HG02973 (cell line): ENCODE measurements at regions not wholly inside any gene's neighbourhood (a gene's known extent, or its start where the extent isn't known, plus 50 kb on each side); places are given as distances from the start of the nearest gene placed in this dataset.
"Not testable (repeated sequence)": the region's sequence is repeated elsewhere in the genome, so short reads cannot be mapped to it uniquely, and the experiment has no call there.

Experiments used
- ATAC-seq: cut with Tn5 transposase; IDR thresholded peaks from one replicate; pipeline ENCODE4 v1.9.1; 2021; ENCODE audit warnings: moderate library complexity; ENCODE audit not compliant: unreplicated experiment

DNA sequence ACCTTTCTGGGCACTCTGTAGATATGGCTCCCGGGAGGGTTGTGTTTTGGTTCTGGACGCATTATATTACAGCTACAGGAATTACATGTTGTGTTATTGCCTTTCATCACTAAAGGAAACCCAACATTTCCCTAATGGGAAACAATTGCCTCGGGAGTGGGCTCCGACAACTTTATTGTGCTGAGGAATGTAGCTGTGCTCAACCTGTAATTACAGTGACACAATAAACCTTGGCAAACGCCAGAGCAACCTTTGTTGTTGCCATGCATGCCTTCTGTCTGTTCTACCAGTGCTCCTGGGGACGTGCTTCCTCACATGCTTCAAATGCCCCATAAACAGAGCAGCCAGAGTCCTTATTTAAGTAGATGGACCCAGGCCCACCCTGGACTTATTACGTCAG lies 182.4 kb downstream of the DIRAS2 start:
- no peak for ATAC-seq

DNA sequence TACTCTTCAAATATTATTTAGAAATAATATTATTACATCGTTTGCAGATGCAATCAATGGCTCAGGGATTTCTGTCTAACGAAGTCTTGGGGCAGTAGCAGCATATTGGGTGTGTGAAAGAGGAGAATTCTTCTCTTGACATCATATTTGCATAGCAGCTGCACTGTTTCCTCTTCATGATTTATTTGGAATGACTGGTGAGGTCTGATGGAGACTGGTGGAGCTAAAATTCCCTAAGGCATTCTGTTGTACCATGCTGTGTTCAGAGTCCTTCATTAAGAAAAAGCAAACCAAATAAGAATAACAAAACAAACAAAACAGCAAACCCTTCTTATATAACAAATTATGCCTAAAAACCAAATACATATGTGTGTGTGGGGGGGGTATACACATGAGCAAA lies 177.6 kb downstream of the DIRAS2 start:
- ATAC-seq, result no peak

DNA sequence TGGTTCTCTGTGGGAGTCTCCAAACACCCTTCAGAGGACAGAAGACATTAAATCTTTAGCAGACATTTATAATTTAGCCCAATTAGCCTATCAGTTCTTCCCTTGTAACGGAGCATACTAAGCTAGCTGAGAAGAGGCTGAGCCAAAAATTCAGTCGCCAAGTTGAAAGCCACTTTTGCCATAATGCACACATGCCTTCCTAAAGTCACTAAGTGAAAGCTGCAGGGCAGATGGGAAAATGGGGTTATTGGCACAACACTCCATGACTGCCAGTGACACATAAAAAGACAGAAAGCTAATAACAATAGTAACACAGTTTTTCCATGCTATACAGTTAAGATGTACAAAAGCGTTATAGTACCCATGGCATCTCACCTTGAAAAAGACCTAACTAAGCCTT lies 176.2 kb downstream of the DIRAS2 start:
- ATAC-seq, result no peak

DNA sequence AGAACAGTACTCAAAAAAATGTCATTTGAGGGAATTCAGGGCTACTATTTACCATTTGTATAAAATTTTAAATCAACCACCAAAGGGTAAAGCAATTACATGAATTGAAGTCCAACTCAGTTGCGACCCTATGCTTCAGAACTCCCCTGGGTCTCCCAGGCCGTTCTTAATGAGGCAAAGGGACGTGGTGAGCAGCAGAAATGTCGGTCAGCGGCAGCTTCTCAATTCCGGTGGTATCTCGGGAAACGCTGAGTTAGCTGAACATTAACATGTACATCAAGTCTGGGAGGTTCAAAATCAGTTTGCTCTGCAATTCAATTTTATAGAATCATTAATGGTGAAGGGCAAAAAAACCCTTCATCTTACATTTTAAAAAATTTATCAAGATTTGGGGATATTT lies 173.2 kb downstream of the DIRAS2 start:
- ATAC-seq, result no peak

DNA sequence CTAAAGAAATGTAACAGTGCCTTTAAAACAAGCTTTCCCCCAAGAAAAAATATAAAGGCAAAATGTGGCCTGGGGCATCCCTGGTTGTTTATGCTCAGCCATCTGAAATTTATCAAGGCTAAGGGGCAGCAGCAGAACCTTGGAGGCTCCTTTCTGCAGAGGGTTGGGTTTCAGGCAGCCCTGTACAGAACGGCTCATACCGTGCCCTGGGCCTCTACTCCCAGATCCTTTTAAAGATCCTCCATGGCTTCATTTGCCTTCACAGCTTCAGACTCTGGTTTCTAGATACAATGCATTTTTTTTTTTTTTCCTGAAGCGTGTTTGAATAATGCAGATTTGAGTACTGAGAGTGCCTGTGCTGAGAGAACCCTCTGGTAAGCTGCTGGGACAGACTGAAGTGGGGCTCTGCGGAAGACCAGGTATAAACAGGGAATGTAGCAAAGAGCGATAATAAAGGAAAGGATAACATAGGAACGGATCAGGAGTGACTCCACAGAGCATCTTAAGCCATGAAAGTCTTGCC lies 172.7 kb downstream of the DIRAS2 start:
- ATAC-seq, result no peak

DNA sequence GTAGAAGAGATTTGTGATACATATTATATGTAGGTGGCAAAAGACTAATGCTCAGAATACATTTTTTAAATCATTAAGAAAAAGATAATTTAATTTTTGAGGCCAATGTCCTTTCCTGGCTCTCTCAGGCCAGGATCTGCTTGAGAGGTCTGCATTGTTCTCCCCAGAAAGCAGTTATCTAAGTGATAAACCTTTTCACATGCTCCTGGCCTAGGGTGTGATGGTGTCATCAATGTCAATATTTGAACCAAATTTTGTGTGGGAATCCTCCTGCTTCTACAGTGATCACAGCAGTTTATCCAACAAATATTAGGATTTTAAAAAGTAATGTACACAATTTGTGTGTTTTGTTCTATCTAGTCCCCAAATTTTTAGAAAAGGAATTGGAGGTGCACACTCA lies 166.6 kb downstream of the DIRAS2 start:
- no peak for ATAC-seq

DNA sequence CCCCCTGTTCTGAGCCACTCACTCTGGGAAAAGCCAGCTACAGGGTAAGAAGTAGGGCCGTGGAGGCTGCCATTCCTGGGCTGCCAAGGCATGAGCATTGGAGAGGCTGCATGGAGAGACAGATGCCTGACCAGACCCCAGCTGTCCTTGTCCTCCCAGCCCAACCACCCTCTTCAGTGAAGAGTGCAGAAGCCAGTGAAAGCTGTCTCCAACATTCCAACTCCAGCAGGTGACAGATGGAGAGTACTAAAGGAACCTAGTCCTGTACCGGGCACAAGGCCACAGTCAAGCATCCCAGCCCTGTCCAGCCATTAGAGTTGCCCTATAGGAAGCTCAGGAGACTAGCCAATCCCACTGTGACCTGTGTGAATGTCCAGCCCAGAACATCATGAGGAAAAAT lies 165.1 kb downstream of the DIRAS2 start:
- no peak for ATAC-seq

DNA sequence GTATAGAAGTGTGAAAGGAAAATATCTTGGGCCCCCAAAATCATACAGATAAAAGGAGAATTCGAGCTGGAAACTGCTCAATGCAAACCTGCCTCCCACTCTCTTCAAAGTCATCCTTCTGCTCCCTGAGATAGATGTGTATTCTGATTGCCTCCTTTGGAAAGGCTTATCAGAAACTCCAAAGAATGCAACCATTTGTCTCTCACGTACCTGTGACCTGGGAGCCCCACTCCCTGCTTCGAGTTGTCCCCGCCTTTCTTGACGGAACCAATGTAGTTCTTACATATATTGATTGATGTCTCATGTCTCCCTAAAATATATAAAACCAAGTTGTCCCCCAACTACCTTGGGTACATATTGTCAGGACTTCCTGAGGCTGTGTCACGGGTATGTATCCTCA lies 163.8 kb downstream of the DIRAS2 start:
- ATAC-seq, result no peak

DNA sequence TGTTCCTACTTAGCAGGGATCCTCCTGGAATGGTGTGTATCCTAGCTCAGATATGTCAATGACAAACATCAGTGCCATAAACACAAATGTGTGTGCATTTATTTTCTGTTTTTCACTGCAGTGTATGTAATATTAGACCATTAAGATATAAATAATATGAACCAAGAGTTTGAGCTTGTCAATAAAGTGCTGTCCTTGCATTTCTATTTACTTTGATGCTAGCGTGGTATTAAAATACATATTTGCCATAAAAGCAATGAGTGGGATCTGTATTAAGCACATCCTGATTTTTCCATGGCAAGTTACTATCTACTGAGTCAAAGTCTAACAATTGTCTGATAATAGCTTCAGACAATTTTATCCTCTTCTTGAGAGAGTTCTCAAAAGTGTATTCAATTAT lies 157.6 kb downstream of the DIRAS2 start:
- ATAC-seq, result no peak

DNA sequence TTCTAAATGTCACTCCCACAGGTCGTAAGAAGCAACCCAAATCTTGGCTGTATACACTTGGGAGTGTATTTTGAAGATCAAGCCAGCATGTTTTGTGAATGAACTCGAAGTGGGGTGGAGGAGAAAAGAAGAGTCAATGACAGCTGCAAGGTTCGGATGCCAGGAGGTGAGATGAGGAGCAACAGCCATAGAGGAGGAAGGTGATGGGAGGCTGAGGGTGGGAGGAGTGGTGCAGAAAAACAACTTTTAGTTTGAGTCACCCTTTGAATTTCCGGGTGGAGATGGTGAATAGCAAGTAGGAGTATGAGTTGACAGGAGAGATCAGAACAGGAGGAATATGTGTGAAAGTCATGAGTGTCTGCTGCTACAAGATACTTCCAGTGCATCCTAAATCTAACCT lies 153.6 kb downstream of the DIRAS2 start:
- no peak for ATAC-seq

DNA sequence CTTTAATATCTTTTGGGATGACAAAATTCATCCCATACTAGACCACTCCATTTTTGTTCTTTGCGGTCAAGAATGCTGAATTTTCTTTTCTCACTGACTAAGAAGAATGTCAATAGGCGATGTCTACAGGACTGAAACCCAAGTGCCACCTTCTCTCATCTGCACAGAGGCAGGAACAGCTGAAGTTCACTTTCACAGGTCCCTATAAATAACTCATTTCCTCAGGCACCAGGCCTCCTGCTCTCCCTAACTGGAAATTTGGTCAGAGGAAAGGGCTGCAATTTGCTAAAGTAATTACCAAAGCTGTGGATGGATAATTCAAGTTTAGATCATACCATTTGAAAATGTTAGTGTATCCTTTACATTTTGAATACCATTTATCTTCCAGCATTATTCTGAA lies 142.9 kb downstream of the DIRAS2 start:
- ATAC-seq, result no peak

DNA sequence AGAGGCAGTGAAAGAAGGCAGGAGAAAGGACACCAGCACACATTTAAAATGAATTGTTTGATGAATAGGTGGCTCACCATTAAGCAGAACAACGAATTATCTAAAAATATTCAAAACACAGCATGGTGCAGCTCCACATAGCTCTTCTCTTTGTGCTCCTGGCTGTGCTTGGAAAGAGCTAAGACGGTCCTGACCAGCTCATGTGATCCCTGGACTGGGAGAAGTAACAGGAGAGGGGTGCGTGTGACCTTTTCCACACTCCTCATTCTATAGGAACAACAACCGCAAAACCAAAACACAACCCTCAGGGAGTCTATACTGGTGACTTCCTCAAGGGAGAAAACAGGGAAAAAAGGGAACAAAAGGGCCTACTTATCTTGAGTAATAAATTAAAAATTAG lies 140.5 kb downstream of the DIRAS2 start:
- ATAC-seq, result no peak

DNA sequence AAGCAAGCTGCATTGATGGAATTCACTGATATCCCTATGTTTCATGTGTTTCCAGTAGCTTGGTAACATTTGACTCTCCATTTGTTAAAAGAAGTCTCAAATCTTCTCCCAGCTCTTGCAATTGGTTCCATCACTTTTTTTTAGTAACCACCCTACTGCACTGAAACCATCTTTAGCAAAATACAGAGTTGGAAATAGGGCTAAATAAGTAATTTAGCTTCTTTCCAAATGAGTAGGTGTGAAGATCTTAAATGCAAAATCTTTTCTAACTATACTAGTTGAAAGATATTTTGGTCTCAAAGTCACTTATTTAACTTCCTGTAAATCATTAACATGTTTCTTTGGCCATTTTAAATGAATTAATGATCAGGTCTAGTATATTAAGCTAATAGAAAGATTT lies 138.1 kb downstream of the DIRAS2 start:
- peak; percentile 53 for ATAC-seq

DNA sequence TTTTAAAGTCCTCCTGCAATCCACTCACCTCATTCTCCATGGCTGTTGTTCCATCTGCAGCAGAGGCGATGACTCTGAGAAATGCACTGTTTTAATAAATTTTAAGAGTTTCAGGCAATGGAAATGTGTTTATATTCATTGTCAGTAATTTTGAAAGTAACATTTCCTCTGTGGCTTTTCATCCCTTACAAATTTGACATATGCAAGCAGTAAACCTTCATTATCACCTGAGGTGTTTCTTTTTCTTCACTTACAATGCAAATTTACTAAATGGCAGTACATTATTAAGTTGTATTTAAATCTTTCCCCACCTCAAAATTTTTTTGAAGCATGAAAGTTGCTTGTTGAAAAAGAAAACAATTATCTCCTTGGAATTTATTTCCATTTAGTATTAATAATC lies 136.9 kb downstream of the DIRAS2 start:
- no peak for ATAC-seq

DNA sequence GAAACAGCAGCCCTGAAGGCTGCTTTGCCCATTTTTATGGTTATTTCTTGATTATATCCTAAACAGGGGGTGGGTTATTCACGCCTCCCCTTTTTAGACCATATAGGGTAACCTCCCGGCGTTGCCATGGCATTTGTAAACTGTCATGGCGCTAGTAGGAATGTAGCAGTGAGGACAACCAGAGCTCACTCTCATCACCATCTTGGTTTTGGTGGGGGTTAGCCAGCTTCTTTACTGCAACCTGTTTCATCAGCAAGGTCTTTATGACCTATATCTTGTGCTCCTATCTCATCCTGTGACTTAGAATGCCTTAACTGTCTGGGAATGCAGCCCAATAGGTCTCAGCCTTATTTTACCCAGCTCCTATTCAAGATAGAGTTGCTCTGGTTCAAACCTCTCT lies 136.2 kb downstream of the DIRAS2 start:
- ATAC-seq, result not testable (repeated sequence)

DNA sequence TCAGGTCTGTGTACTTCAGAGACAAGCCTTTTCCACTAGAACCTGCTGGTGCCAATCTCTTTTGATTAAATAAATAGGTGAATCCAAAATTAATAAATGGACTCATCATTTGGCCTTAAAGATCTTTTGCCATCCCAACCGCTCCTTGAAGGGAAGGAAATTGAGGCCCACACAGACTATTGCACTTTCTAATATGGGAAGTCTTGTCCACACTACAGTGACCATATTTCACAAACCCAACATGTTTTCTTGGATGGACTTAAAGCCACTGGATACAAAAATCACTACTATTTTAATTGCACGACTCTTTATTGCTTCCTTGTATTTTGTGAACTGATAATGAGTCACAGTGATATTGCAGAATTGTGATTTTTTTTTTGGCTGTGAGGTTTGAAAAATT lies 135.0 kb downstream of the DIRAS2 start:
- ATAC-seq, result no peak

DNA sequence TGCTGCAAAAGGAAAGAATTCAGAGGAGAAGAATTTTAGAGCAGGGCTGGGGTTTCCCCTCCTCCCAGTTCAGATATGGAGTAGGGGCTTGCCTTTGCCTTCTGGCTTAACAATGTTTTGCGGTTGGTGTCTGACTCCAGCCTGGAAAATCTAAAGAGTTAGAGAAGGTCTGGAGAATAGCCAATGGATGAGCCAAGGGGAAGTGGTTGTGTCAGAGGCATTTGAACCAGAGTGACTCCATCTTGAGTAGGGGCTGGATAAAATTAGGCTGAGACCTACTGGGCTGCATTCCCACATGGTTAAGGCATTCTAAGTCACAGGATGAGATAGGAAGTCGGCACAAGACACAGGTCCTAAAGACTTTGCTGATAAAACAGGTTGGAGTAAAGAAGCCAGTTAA lies 133.7 kb downstream of the DIRAS2 start:
- ATAC-seq, result no peak

DNA sequence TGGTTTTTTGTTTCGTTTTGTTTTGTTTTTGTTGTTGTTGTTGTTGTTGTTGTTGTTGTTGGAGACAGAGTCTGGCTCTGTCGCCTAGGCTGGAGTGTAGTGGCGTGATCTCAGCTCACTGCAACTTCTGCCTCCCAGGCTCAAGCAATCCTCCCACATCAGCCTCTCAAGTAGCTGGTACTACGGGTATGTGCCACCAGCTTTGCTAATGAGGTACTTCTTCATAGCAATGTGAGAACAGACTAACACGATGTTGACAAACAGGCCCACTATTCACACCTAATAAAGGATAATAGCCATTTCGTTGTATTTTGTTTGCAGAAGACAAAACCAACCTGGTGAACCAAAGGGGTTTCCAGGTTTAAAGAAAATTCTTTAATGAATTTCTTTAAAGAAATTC lies 130.9 kb downstream of the DIRAS2 start:
- no peak for ATAC-seq

DNA sequence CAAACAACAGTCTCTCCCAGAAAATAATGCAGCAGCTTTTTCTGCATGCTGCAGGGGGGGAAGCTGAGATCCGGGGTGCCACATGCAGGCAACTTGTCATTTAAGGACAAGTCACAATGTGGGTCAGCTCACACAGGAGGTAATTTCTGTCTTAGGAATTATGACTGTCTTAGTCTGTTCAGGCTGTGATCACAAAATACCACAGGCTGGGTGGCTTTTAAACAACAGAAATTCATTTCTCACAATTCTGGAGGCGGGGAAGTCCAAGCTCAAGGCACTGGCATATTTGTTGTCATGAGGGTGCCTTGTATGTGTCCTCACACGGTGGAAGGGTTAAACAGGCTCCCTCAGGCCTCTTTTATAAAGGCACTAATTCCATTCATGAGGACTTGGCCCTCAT lies 127.7 kb downstream of the DIRAS2 start:
- no peak for ATAC-seq

DNA sequence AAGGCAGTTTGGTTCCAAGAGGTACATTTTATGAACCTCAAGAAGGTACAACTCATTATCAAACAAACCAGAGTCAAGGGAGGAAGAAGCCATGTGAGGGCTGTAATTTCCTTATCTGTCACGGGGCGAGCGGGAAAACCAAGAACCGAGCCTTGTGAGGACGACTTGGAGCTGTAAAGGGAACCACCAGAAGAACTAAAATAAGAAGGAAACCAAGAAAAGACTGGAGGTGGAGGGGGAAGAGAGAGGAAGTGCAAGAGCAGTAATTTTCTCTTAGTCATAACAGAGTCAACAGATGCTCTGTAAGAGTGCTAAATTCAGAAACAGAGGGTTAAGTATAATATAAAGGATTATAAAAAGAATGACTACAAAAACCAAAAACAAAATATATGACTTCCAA lies 127.1 kb downstream of the DIRAS2 start:
- no peak for ATAC-seq

DNA sequence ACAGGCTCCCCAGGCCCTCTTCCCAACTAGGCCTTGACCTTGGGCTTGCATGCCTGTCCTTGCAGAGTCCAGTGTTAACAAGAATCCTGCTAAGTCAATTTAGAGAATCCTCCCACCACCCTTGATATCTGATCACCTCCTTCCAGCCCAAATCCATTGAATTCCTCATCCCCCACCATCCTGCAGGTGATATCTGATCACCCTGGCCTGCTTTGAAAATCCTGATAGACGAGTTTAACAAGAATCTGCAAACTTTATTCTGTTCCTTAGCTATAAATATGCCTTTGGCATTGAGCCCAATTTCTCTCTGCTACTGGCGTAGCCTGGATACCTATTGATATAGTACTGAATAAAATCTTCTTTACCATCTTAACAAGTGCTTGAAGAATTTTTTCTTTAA lies 125.5 kb downstream of the DIRAS2 start:
- ATAC-seq, result no peak

DNA sequence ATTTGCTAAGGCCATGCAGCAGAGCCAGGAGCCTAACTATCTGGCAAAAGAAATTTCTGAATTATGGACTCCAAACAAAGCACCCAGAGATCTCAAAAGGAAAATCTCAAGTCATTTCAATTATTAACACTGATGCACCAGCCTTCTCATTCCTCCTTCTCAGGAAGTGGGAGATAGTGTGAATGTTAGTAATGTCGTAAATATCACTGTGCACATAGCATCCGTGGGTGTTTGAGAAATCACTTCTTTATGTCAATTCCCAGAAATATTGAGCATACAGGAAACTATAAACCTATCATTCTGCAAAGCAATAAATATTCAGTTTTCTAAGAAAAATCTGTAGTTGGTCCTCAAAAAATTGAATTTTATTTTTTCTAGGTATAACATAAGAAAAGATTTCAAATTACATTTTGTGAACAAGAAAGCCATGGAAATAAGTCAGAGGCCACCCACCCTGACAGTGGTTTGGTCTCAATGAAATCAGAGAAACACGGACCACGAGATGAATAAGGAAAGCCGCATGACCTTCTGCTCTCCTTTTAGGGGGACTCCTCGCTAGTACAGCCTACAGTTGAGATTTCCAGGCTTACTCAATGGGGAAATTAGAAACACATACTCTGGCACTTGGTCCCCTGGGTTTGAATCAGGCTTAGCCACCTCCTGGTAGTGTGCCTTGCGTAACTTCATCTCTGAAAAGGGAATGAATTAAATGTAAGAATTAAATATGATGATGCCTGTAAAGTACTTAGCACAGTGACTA lies 120.6 kb downstream of the DIRAS2 start:
- no peak for ATAC-seq

DNA sequence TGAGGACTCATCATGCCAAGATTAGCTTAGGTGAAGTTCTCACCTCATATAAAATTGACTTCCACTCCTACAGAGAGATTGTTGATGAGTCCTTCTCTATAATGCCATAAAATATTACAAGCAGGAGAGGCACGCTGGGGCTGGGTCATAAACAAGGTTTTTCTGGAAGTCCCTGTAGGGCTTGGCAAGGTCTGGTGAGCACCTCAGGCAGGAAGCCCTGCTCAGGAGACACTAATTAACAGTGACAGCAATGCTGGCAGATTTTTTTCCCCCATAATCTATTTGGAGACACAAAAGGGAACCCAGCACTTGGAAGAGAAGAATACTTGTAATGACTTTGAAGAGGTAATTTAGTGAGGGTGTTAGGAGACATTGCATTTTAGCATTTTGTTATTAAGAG lies 118.7 kb downstream of the DIRAS2 start:
- no peak for ATAC-seq
